Erythroblast (primary cell): ENCODE measurements at regions not wholly inside any gene's neighbourhood (a gene's known extent, or its start where the extent isn't known, plus 50 kb on each side); places are given as distances from the start of the nearest gene placed in this dataset.

Experiments used
- GATA1 ChIP-seq: IDR thresholded peaks from 2 replicates; pipeline ENCODE4 v1.6.1; 2011; ENCODE audit warnings: low read depth, mild to moderate bottlenecking, control low read depth, low read length, moderate library complexity
- POLR2A ChIP-seq: IDR thresholded peaks from 2 replicates; pipeline ENCODE4 v1.6.1; 2011; ENCODE audit warnings: mild to moderate bottlenecking, low read length

DNA sequence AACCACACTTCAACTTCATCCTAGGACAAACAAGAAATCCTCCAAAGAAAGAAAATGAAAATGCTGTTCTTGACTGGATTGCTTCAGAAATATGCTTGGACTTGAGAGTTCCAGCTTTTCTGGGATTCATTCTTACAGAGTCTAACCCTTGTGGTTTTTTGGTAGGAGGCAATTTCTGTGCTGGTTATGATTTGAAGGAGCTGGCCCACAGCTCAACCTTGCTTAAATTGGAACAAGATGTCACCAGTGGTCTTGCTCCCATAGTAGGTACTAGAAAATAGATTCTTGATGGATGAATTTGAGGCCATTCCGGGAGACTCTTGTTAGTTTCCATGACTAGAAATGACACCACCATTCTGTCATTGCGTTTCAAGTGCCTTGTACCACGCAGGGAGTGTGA is 54.3 kb upstream of the BMP6 start:
- TF ChIP-seq POLR2A, result no peak
- TF ChIP-seq GATA1, result no peak
